ENCODE measurements at regions not wholly inside any gene's neighbourhood (a gene's known extent, or its start where the extent isn't known, plus 50 kb on each side); places are given as distances from the start of the nearest gene placed in this dataset.
A peak's percentile ranks its signal among the peaks of the same experiment; 100 is the strongest.

GRCh38 chr3:127456471-127457093, 134.0 kb downstream of the TPRA1 start:
- no peaks in the 10 kb centered on the region for H3K36me3 Mint-ChIP-seq
- H3K27ac Mint-ChIP-seq, result no peak overlapping the region
- TF ChIP-seq CTCF (conservative IDR thresholded peaks at IDR 0.05), result no peak
- DNase-seq (ENCODE audit: extremely low spot score, unreplicated experiment), result no peak
- no peak overlapping the region for H3K4me3 Mint-ChIP-seq
- peaks cover 4% of the 10 kb centered on the region for H3K4me1 Mint-ChIP-seq (ENCODE audit: unreplicated experiment)
- no peaks in the 10 kb centered on the region for H3K9me3 Mint-ChIP-seq
- H3K27me3 Mint-ChIP-seq, result peaks cover 90% of the 10 kb centered on the region

- peak overlapping the region; percentile 74 for H3K4me3 Mint-ChIP-seq
- no peaks in the 10 kb centered on the region for H3K9me3 Mint-ChIP-seq
- no peaks in the 10 kb centered on the region for H3K36me3 Mint-ChIP-seq
- H3K27ac Mint-ChIP-seq, result no peak overlapping the region
- H3K4me1 Mint-ChIP-seq (ENCODE audit: unreplicated experiment), result peaks cover 4% of the 10 kb centered on the region
- DNase-seq (ENCODE audit: extremely low spot score, unreplicated experiment), result peak; percentile 89
- TF ChIP-seq CTCF (conservative IDR thresholded peaks at IDR 0.05), result peak; percentile 99
- peaks cover 85% of the 10 kb centered on the region for H3K27me3 Mint-ChIP-seq
Measured at GRCh38 chr3:127455541-127456450, 134.7 kb downstream of the TPRA1 start.

- no peak for TF ChIP-seq CTCF (conservative IDR thresholded peaks at IDR 0.05)
- no peaks in the 10 kb centered on the region for H3K9me3 Mint-ChIP-seq
- H3K4me1 Mint-ChIP-seq (ENCODE audit: unreplicated experiment), result peaks cover 4% of the 10 kb centered on the region
- peak overlapping the region; percentile 74 for H3K4me3 Mint-ChIP-seq
- DNase-seq (ENCODE audit: extremely low spot score, unreplicated experiment), result no peak
- H3K27ac Mint-ChIP-seq, result no peak overlapping the region
- peaks cover 81% of the 10 kb centered on the region for H3K27me3 Mint-ChIP-seq
- H3K36me3 Mint-ChIP-seq, result no peaks in the 10 kb centered on the region
Measured at GRCh38 chr3:127454968-127455367, 135.6 kb downstream of the TPRA1 start.

GRCh38 chr3:127454051-127454450, 136.5 kb downstream of the TPRA1 start:
- peaks cover 4% of the 10 kb centered on the region for H3K4me1 Mint-ChIP-seq (ENCODE audit: unreplicated experiment)
- TF ChIP-seq CTCF (conservative IDR thresholded peaks at IDR 0.05), result no peak
- no peaks in the 10 kb centered on the region for H3K9me3 Mint-ChIP-seq
- peaks cover 80% of the 10 kb centered on the region for H3K27me3 Mint-ChIP-seq
- no peaks in the 10 kb centered on the region for H3K36me3 Mint-ChIP-seq
- peak; percentile 55 for DNase-seq (ENCODE audit: extremely low spot score, unreplicated experiment)
- H3K27ac Mint-ChIP-seq, result no peak overlapping the region
- no peak overlapping the region for H3K4me3 Mint-ChIP-seq

GRCh38 chr3:127452321-127452821, 138.2 kb downstream of the TPRA1 start:
- DNase-seq (ENCODE audit: extremely low spot score, unreplicated experiment), result peak; percentile 61
- Mint-ChIP-seq H3K27ac (no peak overlapping the region), H3K4me3 (no peak overlapping the region), H3K36me3 (no peaks in the 10 kb centered on the region), H3K27me3 (peaks cover 72% of the 10 kb centered on the region), H3K4me1 (ENCODE audit: unreplicated experiment) (peaks cover 4% of the 10 kb centered on the region), H3K9me3 (no peaks in the 10 kb centered on the region)
- TF ChIP-seq CTCF (conservative IDR thresholded peaks at IDR 0.05), result no peak
